H9 (cell line): ENCODE measurements at regions not wholly inside any gene's neighbourhood (a gene's known extent, or its start where the extent isn't known, plus 50 kb on each side); places are given as distances from the start of the nearest gene placed in this dataset.

Experiments used
- DNase-seq: peaks from one replicate; pipeline ENCODE4 v3.0.0-alpha.2; 2017
- H2AFZ ChIP-seq: one replicate; pipeline ENCODE4 v1.6.1; 2013; ENCODE audit warnings: mild to moderate bottlenecking, low read length, control low read depth, moderate library complexity
- H2AK5ac ChIP-seq: 2 replicates; pipeline ENCODE4 v1.6.1; 2013; ENCODE audit warnings: low read length, control low read depth, mixed read lengths; ENCODE audit not compliant: insufficient read length
- H2BK120ac ChIP-seq: one replicate; pipeline ENCODE4 v1.6.1; 2013; ENCODE audit warnings: low read depth, mild to moderate bottlenecking, low read length, control low read depth, inconsistent platforms; ENCODE audit not compliant: poor library complexity, severe bottlenecking
- H2BK12ac ChIP-seq: 2 replicates; pipeline ENCODE4 v1.6.1; 2013; ENCODE audit warnings: low read length, control low read depth, mixed read lengths, low read depth; ENCODE audit not compliant: insufficient read length
- H2BK15ac ChIP-seq: 2 replicates; pipeline ENCODE4 v1.6.1; 2013; ENCODE audit warnings: low read depth, low read length, control low read depth
- H2BK20ac ChIP-seq: one replicate; pipeline ENCODE4 v1.6.1; 2013; ENCODE audit warnings: low read depth, mild to moderate bottlenecking, low read length, control low read depth, inconsistent platforms; ENCODE audit not compliant: poor library complexity, severe bottlenecking
- H2BK5ac ChIP-seq: 2 replicates; pipeline ENCODE4 v1.6.1; 2013; ENCODE audit warnings: low read length, control low read depth, mixed read lengths; ENCODE audit not compliant: insufficient read length
- H3K14ac ChIP-seq: 2 replicates; pipeline ENCODE4 v1.6.1; 2013; ENCODE audit warnings: low read length, control low read depth; ENCODE audit not compliant: insufficient read depth
- H3K18ac ChIP-seq: 2 replicates; pipeline ENCODE4 v1.6.1; 2013; ENCODE audit warnings: low read depth, mild to moderate bottlenecking, mixed read lengths, low read length, control low read depth; ENCODE audit not compliant: insufficient read length
- H3K23ac ChIP-seq: 2 replicates; pipeline ENCODE4 v1.6.1; 2013; ENCODE audit warnings: low read length, control low read depth, mixed read lengths, low read depth; ENCODE audit not compliant: insufficient read length
- H3K23me2 ChIP-seq: 2 replicates; pipeline ENCODE4 v1.6.1; 2013; ENCODE audit warnings: low read depth, mild to moderate bottlenecking, mixed read lengths, low read length, control low read depth; ENCODE audit not compliant: insufficient read length, poor library complexity, severe bottlenecking
- H3K27ac ChIP-seq: 2 replicates; pipeline ENCODE4 v1.5.1; 2013; ENCODE audit warnings: low read length, control low read depth, mixed read lengths, low read depth; ENCODE audit not compliant: insufficient read length
- H3K27me3 ChIP-seq: 2 replicates; pipeline ENCODE4 v1.6.1; 2013; ENCODE audit warnings: low read length, control low read depth, inconsistent platforms; ENCODE audit not compliant: insufficient read depth
- H3K4ac ChIP-seq: 2 replicates; pipeline ENCODE4 v1.6.1; 2013; ENCODE audit warnings: low read depth, mild to moderate bottlenecking, control low read depth, inconsistent platforms, low read length, moderate library complexity
- H3K4me1 ChIP-seq: 2 replicates; pipeline ENCODE4 v1.6.1; 2013; ENCODE audit warnings: low read length, control low read depth, inconsistent platforms; ENCODE audit not compliant: insufficient read depth
- H3K4me2 ChIP-seq: 2 replicates; pipeline ENCODE4 v1.6.1; 2013; ENCODE audit warnings: low read length, control low read depth, mixed read lengths; ENCODE audit not compliant: insufficient read length, insufficient read depth
- H3K56ac ChIP-seq: 2 replicates; pipeline ENCODE4 v1.6.1; 2013; ENCODE audit warnings: low read depth, mild to moderate bottlenecking, mixed read lengths, low read length, control low read depth; ENCODE audit not compliant: insufficient read length
- H3K79me1 ChIP-seq: 2 replicates; pipeline ENCODE4 v1.6.1; 2013; ENCODE audit warnings: low read depth, mild to moderate bottlenecking, moderate library complexity, low read length, control low read depth, inconsistent platforms; ENCODE audit not compliant: insufficient read depth, poor library complexity, severe bottlenecking
- H3K79me2 ChIP-seq: 2 replicates; pipeline ENCODE4 v1.6.1; 2013; ENCODE audit warnings: low read length, control low read depth, inconsistent platforms; ENCODE audit not compliant: insufficient read depth
- H3K9ac ChIP-seq: 2 replicates; pipeline ENCODE4 v1.6.1; 2013; ENCODE audit warnings: low read length, control low read depth, mixed read lengths; ENCODE audit not compliant: insufficient read length; ENCODE audit errors: extremely low read depth
- H3K9me3 ChIP-seq: one replicate; pipeline ENCODE4 v1.6.1; 2013; ENCODE audit warnings: low read depth, low read length, inconsistent platforms; ENCODE audit not compliant: control insufficient read depth
- H3T11ph ChIP-seq: one replicate; pipeline ENCODE4 v1.6.1; 2013; ENCODE audit warnings: mild to moderate bottlenecking, low read length, control low read depth, inconsistent platforms
- H4K20me1 ChIP-seq: one replicate; pipeline ENCODE4 v1.6.1; 2013; ENCODE audit not compliant: control insufficient read depth, insufficient read length, insufficient read depth
- H4K5ac ChIP-seq: 2 replicates; pipeline ENCODE4 v1.6.1; 2013; ENCODE audit warnings: low read depth, mild to moderate bottlenecking, mixed read lengths, low read length, control low read depth; ENCODE audit not compliant: insufficient read length
- H4K8ac ChIP-seq: replicated peaks from 2 replicates; pipeline ENCODE4 v1.6.1; 2013; ENCODE audit warnings: low read length, control low read depth, mixed read lengths, low read depth; ENCODE audit not compliant: insufficient read length
- H4K91ac ChIP-seq: 2 replicates; pipeline ENCODE4 v1.6.1; 2013; ENCODE audit warnings: low read depth, mild to moderate bottlenecking, moderate library complexity, mixed read lengths, low read length, control low read depth; ENCODE audit not compliant: insufficient read length
- H3K27ac Mint-ChIP-seq, 3 experiments: 2 replicates in 2 of 3; 3 replicates in 1 of 3; pipeline ENCODE4 v1.8.0; 2020 to 2021; ENCODE audit warnings: mixed read lengths in 3 of 3, mild to moderate bottlenecking in 1 of 3, moderate library complexity in 1 of 3
- H3K27me3 Mint-ChIP-seq: 2 replicates; pipeline ENCODE4 v1.8.0; 2021; ENCODE audit warnings: low read depth, mild to moderate bottlenecking, moderate library complexity, mixed read lengths
- H3K36me3 Mint-ChIP-seq, 3 experiments: 2 replicates in 2 of 3; 3 replicates in 1 of 3; pipeline ENCODE4 v1.8.0; 2020 to 2021; ENCODE audit warnings: low read depth in 3 of 3, mixed read lengths in 3 of 3; ENCODE audit not compliant: insufficient read depth in 1 of 3
- H3K4me1 Mint-ChIP-seq, 2 experiments: 2 replicates each; pipeline ENCODE4 v1.8.0; 2020; ENCODE audit warnings: mixed read lengths in 2 of 2
- H3K4me3 Mint-ChIP-seq, 2 experiments: 2 replicates in 1 of 2; 3 replicates in 1 of 2; pipeline ENCODE4 v1.8.0; 2020 to 2021; ENCODE audit warnings: mild to moderate bottlenecking in 2 of 2, mixed read lengths in 2 of 2, moderate library complexity in 1 of 2
- H3K9me3 Mint-ChIP-seq, 2 experiments: 2 replicates in 1 of 2; 3 replicates in 1 of 2; pipeline ENCODE4 v1.8.0; 2020; ENCODE audit warnings: mild to moderate bottlenecking in 2 of 2, mixed read lengths in 2 of 2, moderate library complexity in 1 of 2
- CTCF ChIP-seq: fragments of 200-600 bp; sonication (generic); conservative IDR thresholded peaks from 3 replicates; pipeline ENCODE4 v1.8.0; 2021; ENCODE audit warnings: antibody characterized with exemption, mild to moderate bottlenecking
- WGBS: extraction: QIAGEN DNeasy Blood & Tissue Kit; methylation state at CpG from one replicate; pipeline ENCODE4 v1.1.7; 2013; ENCODE audit warnings: missing lambda C conversion rate, low lambda C conversion rate, mixed read lengths; ENCODE audit not compliant: insufficient read length; ENCODE audit errors: extremely low coverage; 5-methylcytosine and 5-hydroxymethylcytosine counted together

DNA sequence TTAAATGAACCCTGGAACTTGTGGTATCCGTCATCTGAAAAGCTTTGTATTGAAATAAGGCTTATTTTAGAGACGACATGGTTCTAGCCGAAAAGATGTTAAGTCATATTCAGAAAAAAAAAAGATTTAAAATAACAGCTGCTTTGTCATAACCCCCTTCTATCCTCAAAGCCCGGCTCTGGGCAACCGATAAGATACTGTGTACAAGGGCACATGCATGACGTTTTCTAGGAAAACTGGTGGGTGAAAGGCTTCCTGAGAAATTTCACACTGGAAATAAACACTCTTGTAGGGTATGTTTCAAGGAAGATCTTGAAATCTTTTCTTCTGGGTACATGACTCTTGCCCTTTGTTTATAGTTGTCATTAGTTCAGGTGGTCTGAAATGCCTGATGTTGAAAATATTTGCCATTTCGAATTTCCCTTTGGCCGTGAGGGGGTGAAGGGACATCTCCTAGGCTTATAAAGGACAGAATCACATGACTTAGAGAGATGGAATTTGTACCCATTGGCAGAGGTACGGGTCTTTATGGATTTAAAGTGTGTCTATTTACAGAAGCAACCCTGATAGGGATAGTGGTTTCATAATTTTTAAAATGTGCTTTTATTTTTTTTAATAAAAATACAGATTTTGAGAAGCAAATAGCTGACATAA, 232.5 kb downstream of the PTEN start:
- no peak overlapping the region for H4K8ac ChIP-seq
- no peak overlapping the region for H3K14ac ChIP-seq
- H2BK5ac ChIP-seq, result no peak overlapping the region
- H3K27me3 Mint-ChIP-seq, result no peaks in the 10 kb centered on the region
- H3T11ph ChIP-seq, result no peak overlapping the region
- no peaks in the 10 kb centered on the region for H3K23me2 ChIP-seq
- no peak for TF ChIP-seq CTCF
- no peak overlapping the region for H3K9ac ChIP-seq
- H4K20me1 ChIP-seq, result no peaks in the 10 kb centered on the region
- no peak overlapping the region for H2BK120ac ChIP-seq
- H3K4me3 Mint-ChIP-seq, result no peak overlapping the region
- H2BK20ac ChIP-seq, result no peak overlapping the region
- H3K4me1 Mint-ChIP-seq, result no peaks in the 10 kb centered on the region
- no peak overlapping the region for H4K91ac ChIP-seq
- H3K18ac ChIP-seq, result no peak overlapping the region
- DNase-seq, result no peak
- no peaks in the 10 kb centered on the region for H3K9me3 Mint-ChIP-seq
- H3K4ac ChIP-seq, result no peak overlapping the region
- no CpG with 5 or more reads among the region's 9 CpGs for WGBS
- no peak overlapping the region for H2AK5ac ChIP-seq
- no peak overlapping the region for H3K56ac ChIP-seq
- no peaks in the 10 kb centered on the region for H3K79me1 ChIP-seq
- H3K27ac ChIP-seq, result no peak overlapping the region
- no peaks in the 10 kb centered on the region for H3K9me3 ChIP-seq
- H3K4me1 ChIP-seq, result no peaks in the 10 kb centered on the region
- H3K79me2 ChIP-seq, result no peaks in the 10 kb centered on the region
- no peak overlapping the region for H4K5ac ChIP-seq
- no peak overlapping the region for H3K4me2 ChIP-seq
- H2BK15ac ChIP-seq, result no peak overlapping the region
- no peak overlapping the region for H3K27ac Mint-ChIP-seq
- H2BK12ac ChIP-seq, result no peak overlapping the region
- no peak overlapping the region for H3K23ac ChIP-seq
- no peaks in the 10 kb centered on the region for H3K36me3 Mint-ChIP-seq
- H3K27me3 ChIP-seq, result no peaks in the 10 kb centered on the region
- no peak overlapping the region for H2AFZ ChIP-seq
